HEK293 (cell line): ENCODE measurements at regions not wholly inside any gene's neighbourhood (a gene's known extent, or its start where the extent isn't known, plus 50 kb on each side); places are given as distances from the start of the nearest gene placed in this dataset.

Experiments used
- CTCF ChIA-PET: fragments of 350-600 bp; formaldehyde crosslinking; extraction: SDS; loops from one replicate; lab custom pipeline; 2021; ENCODE audit warnings: antibody characterized with exemption; lab: Yijun Ruan, JAX
- POLR2A ChIA-PET: fragments of 300-600 bp; formaldehyde crosslinking; extraction: SDS; loops from one replicate; lab custom pipeline; 2020; ENCODE audit warnings: antibody characterized with exemption, inconsistent platforms; lab: Yijun Ruan, JAX
- H3K27ac ChIP-seq: fragments of 200-500 bp; sonication (Bioruptor generic); 2 replicates; pipeline ENCODE4 v1.5.1; 2014; ENCODE audit warnings: low read depth, low read length, control low read depth, inconsistent platforms; ENCODE audit errors: extremely low read depth
- H3K36me3 ChIP-seq, 2 experiments: fragments of 200-500 bp in 1 of 2; sonication (Bioruptor generic) in 1 of 2; 1 replicate in 1 of 2; 2 replicates in 1 of 2; pipeline ENCODE4 v1.5.1; 2014 to 2017; ENCODE audit warnings: inconsistent platforms in 2 of 2, low read length in 2 of 2; ENCODE audit not compliant: control insufficient read depth in 2 of 2, insufficient read depth in 1 of 2
- H3K4me1 ChIP-seq: fragments of 200-500 bp; sonication (Bioruptor generic); 2 replicates; pipeline ENCODE4 v1.5.1; 2014; ENCODE audit warnings: mild to moderate bottlenecking, low read length, inconsistent platforms; ENCODE audit not compliant: control insufficient read depth, insufficient read depth
- H3K4me3 ChIP-seq: 2 replicates; pipeline ENCODE4 v1.5.1; 2011; ENCODE audit warnings: low read depth, mild to moderate bottlenecking, control low read depth, low read length, moderate library complexity
- H3K9me3 ChIP-seq: fragments of 200-500 bp; sonication (Bioruptor generic); 2 replicates; pipeline ENCODE4 v1.5.1; 2014; ENCODE audit warnings: low read depth, low read length, inconsistent platforms; ENCODE audit not compliant: control insufficient read depth, insufficient read depth
- BCL11A ChIP-seq: fragments of 450-650 bp; formaldehyde crosslinking; IDR thresholded peaks from 2 replicates; pipeline ENCODE4 v1.5.1; 2016; ENCODE audit warnings: low read depth, missing biosample characterization, missing genetic modification characterization
- KLF7 ChIP-seq: fragments of 450-650 bp; formaldehyde crosslinking; IDR thresholded peaks from 2 replicates; pipeline ENCODE4 v1.5.1; 2016; ENCODE audit warnings: missing biosample characterization, missing genetic modification characterization, borderline replicate concordance
- WT1 ChIP-seq: fragments of 450-650 bp; formaldehyde crosslinking; IDR thresholded peaks from 2 replicates; pipeline ENCODE4 v1.5.1; 2016; ENCODE audit warnings: missing biosample characterization, missing genetic modification characterization
- YY1 ChIP-seq: fragments of 450-650 bp; formaldehyde crosslinking; IDR thresholded peaks from 2 replicates; pipeline ENCODE4 v1.5.1; 2018; ENCODE audit warnings: missing biosample characterization, missing genetic modification characterization
- ZBTB20 ChIP-seq: fragments of 450-650 bp; formaldehyde crosslinking; IDR thresholded peaks from 2 replicates; pipeline ENCODE4 v1.5.1; 2016; ENCODE audit warnings: missing biosample characterization, missing genetic modification characterization
- ZBTB49 ChIP-seq: fragments of 450-650 bp; formaldehyde crosslinking; IDR thresholded peaks from 2 replicates; pipeline ENCODE4 v1.5.1; 2016; ENCODE audit warnings: missing biosample characterization, missing genetic modification characterization, low read depth
- ZEB2 ChIP-seq: fragments of 450-650 bp; formaldehyde crosslinking; IDR thresholded peaks from 2 replicates; pipeline ENCODE4 v1.5.1; 2016; ENCODE audit warnings: missing biosample characterization, missing genetic modification characterization
- ZNF16 ChIP-seq: fragments of 450-650 bp; formaldehyde crosslinking; IDR thresholded peaks from 2 replicates; pipeline ENCODE4 v1.5.1; 2016; ENCODE audit warnings: low read depth, missing biosample characterization, missing genetic modification characterization
- ZNF175 ChIP-seq: fragments of 450-650 bp; formaldehyde crosslinking; IDR thresholded peaks from 2 replicates; pipeline ENCODE4 v1.5.1; 2016; ENCODE audit warnings: missing biosample characterization, missing genetic modification characterization
- ZNF48 ChIP-seq: fragments of 450-650 bp; formaldehyde crosslinking; IDR thresholded peaks from 2 replicates; pipeline ENCODE4 v1.5.1; 2016; ENCODE audit warnings: missing biosample characterization, missing genetic modification characterization
- ZNF548 ChIP-seq: fragments of 450-650 bp; formaldehyde crosslinking; IDR thresholded peaks from 2 replicates; pipeline ENCODE4 v1.5.1; 2016; ENCODE audit warnings: missing biosample characterization, missing genetic modification characterization
- ZNF621 ChIP-seq: fragments of 450-650 bp; formaldehyde crosslinking; IDR thresholded peaks from 2 replicates; pipeline ENCODE4 v1.5.1; 2017; ENCODE audit warnings: missing biosample characterization, missing genetic modification characterization
- ZNF624 ChIP-seq: fragments of 450-650 bp; formaldehyde crosslinking; IDR thresholded peaks from 2 replicates; pipeline ENCODE4 v1.5.1; 2017; ENCODE audit warnings: missing biosample characterization, missing genetic modification characterization
- ZNF701 ChIP-seq: fragments of 450-650 bp; formaldehyde crosslinking; IDR thresholded peaks from 2 replicates; pipeline ENCODE4 v1.5.1; 2016; ENCODE audit warnings: missing biosample characterization, missing genetic modification characterization
- ZNF776 ChIP-seq: fragments of 450-650 bp; formaldehyde crosslinking; IDR thresholded peaks from 2 replicates; pipeline ENCODE4 v1.5.0; 2017; ENCODE audit warnings: missing biosample characterization, missing genetic modification characterization, borderline replicate concordance
- ZNF785 ChIP-seq: fragments of 450-650 bp; formaldehyde crosslinking; IDR thresholded peaks from 2 replicates; pipeline ENCODE4 v1.5.1; 2016; ENCODE audit warnings: missing biosample characterization, missing genetic modification characterization
- TF ChIP-seq, protein P1 (sequence below): fragments of 450-650 bp; formaldehyde crosslinking; IDR thresholded peaks from 2 replicates; pipeline ENCODE4 v1.5.1; 2016; ENCODE audit warnings: missing biosample characterization, missing genetic modification characterization
- TF ChIP-seq, protein P2 (sequence below): fragments of 450-650 bp; formaldehyde crosslinking; IDR thresholded peaks from 2 replicates; pipeline ENCODE4 v1.5.1; 2016; ENCODE audit warnings: missing biosample characterization, missing genetic modification characterization
- TF ChIP-seq, protein P3 (sequence below): IDR thresholded peaks from 2 replicates; pipeline ENCODE4 v1.6.1; 2011; ENCODE audit warnings: mild to moderate bottlenecking, low read depth, low read length, borderline replicate concordance
- TF ChIP-seq, protein P4 (sequence below): fragments of 450-650 bp; formaldehyde crosslinking; IDR thresholded peaks from 2 replicates; pipeline ENCODE4 v1.5.1; 2016; ENCODE audit warnings: missing biosample characterization, missing genetic modification characterization
- TF ChIP-seq, protein P5 (sequence below): fragments of 450-650 bp; formaldehyde crosslinking; IDR thresholded peaks from 2 replicates; pipeline ENCODE4 v1.5.1; 2016; ENCODE audit warnings: missing biosample characterization, missing genetic modification characterization

GRCh38 chr21:16280686-16281091 lies 550.9 kb downstream of the USP25 start:
- H3K9me3 ChIP-seq, result no peaks in the 10 kb centered on the region
- peaks cover 27% of the 10 kb centered on the region for H3K4me1 ChIP-seq
- ChIA-PET POLR2A (no interaction called here), CTCF (no interaction called here)
- TF ChIP-seq ZBTB49 (tag by site-specific recombination) (no peak), ZNF701 (tag by site-specific recombination) (no peak), ZNF16 (tag by site-specific recombination) (no peak), ZNF48 (tag by site-specific recombination) (no peak)
- TF ChIP-seq, protein P1, sequence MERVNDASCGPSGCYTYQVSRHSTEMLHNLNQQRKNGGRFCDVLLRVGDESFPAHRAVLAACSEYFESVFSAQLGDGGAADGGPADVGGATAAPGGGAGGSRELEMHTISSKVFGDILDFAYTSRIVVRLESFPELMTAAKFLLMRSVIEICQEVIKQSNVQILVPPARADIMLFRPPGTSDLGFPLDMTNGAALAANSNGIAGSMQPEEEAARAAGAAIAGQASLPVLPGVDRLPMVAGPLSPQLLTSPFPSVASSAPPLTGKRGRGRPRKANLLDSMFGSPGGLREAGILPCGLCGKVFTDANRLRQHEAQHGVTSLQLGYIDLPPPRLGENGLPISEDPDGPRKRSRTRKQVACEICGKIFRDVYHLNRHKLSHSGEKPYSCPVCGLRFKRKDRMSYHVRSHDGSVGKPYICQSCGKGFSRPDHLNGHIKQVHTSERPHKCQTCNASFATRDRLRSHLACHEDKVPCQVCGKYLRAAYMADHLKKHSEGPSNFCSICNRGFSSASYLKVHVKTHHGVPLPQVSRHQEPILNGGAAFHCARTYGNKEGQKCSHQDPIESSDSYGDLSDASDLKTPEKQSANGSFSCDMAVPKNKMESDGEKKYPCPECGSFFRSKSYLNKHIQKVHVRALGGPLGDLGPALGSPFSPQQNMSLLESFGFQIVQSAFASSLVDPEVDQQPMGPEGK (tag by site-specific recombination), result no peak
- H3K4me3 ChIP-seq, result no peak overlapping the region
- peak overlapping the region; percentile 66 for H3K27ac ChIP-seq
- no peaks in the 10 kb centered on the region for H3K36me3 ChIP-seq

- TF ChIP-seq, protein P2, sequence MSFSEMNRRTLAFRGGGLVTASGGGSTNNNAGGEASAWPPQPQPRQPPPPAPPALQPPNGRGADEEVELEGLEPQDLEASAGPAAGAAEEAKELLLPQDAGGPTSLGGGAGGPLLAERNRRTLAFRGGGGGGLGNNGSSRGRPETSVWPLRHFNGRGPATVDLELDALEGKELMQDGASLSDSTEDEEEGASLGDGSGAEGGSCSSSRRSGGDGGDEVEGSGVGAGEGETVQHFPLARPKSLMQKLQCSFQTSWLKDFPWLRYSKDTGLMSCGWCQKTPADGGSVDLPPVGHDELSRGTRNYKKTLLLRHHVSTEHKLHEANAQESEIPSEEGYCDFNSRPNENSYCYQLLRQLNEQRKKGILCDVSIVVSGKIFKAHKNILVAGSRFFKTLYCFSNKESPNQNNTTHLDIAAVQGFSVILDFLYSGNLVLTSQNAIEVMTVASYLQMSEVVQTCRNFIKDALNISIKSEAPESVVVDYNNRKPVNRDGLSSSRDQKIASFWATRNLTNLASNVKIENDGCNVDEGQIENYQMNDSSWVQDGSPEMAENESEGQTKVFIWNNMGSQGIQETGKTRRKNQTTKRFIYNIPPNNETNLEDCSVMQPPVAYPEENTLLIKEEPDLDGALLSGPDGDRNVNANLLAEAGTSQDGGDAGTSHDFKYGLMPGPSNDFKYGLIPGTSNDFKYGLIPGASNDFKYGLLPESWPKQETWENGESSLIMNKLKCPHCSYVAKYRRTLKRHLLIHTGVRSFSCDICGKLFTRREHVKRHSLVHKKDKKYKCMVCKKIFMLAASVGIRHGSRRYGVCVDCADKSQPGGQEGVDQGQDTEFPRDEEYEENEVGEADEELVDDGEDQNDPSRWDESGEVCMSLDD, result no peak
- TF ChIP-seq ZNF624 (no peak), ZNF175 (no peak), WT1 (tag by site-specific recombination) (no peak), ZNF548 (tag by site-specific recombination) (no peak)
- TF ChIP-seq, protein P3, sequence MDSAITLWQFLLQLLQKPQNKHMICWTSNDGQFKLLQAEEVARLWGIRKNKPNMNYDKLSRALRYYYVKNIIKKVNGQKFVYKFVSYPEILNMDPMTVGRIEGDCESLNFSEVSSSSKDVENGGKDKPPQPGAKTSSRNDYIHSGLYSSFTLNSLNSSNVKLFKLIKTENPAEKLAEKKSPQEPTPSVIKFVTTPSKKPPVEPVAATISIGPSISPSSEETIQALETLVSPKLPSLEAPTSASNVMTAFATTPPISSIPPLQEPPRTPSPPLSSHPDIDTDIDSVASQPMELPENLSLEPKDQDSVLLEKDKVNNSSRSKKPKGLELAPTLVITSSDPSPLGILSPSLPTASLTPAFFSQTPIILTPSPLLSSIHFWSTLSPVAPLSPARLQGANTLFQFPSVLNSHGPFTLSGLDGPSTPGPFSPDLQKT, result no peak
- TF ChIP-seq, all 188 proteins: peak for 0
- Histone ChIP-seq H3K9me3 (no peaks in the 10 kb centered on the region), H3K36me3 (no peaks in the 10 kb centered on the region), H3K27ac (no peak overlapping the region), H3K4me1 (peaks cover 33% of the 10 kb centered on the region), H3K4me3 (no peak overlapping the region)
- CTCF ChIA-PET, result no interaction called here
- POLR2A ChIA-PET, result no interaction called here
Measured at GRCh38 chr21:16283516-16283915, 553.7 kb downstream of the USP25 start.

DNA sequence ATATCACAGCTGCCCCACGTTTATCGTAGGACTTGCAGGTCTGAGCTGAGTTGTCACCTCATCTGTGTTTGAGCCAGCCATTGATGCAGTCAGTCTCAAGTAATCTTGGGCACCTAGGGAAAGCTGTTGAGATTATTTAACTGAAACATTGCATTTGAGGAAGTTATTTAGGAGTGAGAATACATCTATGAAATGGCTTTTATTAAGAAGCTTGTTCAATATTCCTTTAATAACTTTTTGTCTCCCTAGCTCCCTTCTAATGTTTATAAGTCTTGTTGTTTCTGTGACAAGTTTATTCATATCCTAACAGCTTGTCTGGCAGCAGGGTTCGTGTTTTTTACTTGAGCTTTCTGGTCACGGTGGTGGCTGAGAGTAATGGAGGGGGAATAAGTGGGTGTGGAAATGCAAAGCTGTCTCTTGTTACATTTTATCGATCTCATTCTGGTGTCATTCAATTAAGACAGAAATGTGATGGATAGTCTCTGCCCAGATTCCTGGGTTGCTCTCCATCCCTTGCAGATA lies 555.9 kb downstream of the USP25 start:
- H3K9me3 ChIP-seq, result no peaks in the 10 kb centered on the region
- peaks cover 24% of the 10 kb centered on the region for H3K4me1 ChIP-seq
- no peak overlapping the region for H3K27ac ChIP-seq
- ChIA-PET CTCF (interaction anchor here (0.9 to 2.1 kb wide), 3 partner anchors 45 to 323 kb away, joined by 3 to 7 read pairs (median 4); no protein-coding TSS in a partner anchor), POLR2A (no interaction called here)
- H3K4me3 ChIP-seq, result no peak overlapping the region
- H3K36me3 ChIP-seq, result no peaks in the 10 kb centered on the region
- no peak for TF ChIP-seq BCL11A (tag by site-specific recombination)
- TF ChIP-seq, protein P4, sequence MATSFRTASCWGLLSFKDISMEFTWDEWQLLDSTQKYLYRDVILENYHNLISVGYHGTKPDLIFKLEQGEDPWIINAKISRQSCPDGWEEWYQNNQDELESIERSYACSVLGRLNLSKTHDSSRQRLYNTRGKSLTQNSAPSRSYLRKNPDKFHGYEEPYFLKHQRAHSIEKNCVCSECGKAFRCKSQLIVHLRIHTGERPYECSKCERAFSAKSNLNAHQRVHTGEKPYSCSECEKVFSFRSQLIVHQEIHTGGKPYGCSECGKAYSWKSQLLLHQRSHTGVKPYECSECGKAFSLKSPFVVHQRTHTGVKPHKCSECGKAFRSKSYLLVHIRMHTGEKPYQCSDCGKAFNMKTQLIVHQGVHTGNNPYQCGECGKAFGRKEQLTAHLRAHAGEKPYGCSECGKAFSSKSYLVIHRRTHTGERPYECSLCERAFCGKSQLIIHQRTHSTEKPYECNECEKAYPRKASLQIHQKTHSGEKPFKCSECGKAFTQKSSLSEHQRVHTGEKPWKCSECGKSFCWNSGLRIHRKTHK (tag by site-specific recombination), result no peak
- no peak for TF ChIP-seq ZNF785 (tag by site-specific recombination)
- TF ChIP-seq ZEB2, result no peak
- TF ChIP-seq ZBTB20 (tag by site-specific recombination), result no peak
- no peak for TF ChIP-seq ZNF776
- no peak for TF ChIP-seq KLF7 (tag by site-specific recombination)
- TF ChIP-seq YY1 (tag by site-specific recombination), result no peak
- no peak for TF ChIP-seq ZNF621 (tag by site-specific recombination)
- TF ChIP-seq, protein P5, sequence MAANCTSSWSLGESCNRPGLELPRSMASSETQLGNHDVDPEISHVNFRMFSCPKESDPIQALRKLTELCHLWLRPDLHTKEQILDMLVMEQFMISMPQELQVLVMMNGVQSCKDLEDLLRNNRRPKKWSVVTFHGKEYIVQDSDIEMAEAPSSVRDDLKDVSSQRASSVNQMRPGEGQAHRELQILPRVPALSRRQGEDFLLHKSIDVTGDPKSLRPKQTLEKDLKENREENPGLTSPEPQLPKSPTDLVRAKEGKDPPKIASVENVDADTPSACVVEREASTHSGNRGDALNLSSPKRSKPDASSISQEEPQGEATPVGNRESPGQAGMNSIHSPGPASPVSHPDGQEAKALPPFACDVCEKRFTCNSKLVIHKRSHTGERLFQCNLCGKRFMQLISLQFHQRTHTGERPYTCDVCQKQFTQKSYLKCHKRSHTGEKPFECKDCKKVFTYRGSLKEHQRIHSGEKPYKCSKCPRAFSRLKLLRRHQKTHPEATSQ (tag by site-specific recombination), result no peak
